GM21367 (cell line): ENCODE measurements at regions not wholly inside any gene's neighbourhood (a gene's known extent, or its start where the extent isn't known, plus 50 kb on each side); places are given as distances from the start of the nearest gene placed in this dataset.

ENCODE experiments used
- ATAC-seq: cut with Tn5 transposase; IDR thresholded peaks from one replicate; pipeline ENCODE4 v1.9.1; 2021; ENCODE audit not compliant: unreplicated experiment

GRCh38 chr17:79298799-79299198 lies 224.2 kb downstream of the ENGASE start:
- no peak for ATAC-seq

DNA sequence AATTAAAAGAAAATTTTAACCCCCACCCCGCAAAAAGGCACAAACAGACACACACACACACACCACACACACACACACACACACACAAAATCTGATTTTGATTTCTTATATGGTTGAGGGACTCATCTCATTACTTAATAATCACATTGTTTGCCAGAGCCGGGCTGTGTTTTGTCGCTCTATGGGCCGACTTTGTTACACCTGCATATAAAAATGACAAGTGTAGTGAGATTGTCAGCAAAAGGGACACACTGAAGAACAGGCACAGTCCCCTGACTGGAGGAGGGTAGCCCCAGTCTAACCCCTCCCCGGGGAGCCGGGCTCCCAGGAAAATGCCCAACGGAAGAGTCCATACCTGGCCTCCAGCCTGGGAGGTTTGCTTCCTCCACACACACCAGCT lies 221.6 kb downstream of the ENGASE start:
- no peak for ATAC-seq

DNA sequence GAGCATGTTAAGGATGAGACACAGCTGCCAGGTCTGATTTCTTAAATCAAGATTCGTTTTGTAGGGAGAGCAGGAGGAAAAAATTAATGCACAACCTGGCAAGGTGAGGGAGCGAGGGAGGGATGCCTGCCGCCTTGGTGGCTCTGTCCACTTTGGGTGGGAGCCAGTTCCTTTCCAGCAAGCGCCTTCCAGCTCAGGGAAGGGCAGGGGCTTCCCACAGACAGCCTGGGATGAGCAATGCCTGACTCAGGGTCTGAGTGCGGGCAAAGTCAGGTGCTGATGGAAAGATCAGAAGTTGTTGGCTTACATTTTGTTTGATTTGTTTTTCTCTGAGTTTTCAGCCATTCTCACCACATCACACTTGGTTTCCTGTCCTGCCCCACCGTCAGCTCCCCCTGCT lies 220.7 kb downstream of the ENGASE start:
- ATAC-seq = no peak

- ATAC-seq = no peak
Observed at GRCh38 chr17:79294459-79295071, 219.9 kb downstream of the ENGASE start.

DNA sequence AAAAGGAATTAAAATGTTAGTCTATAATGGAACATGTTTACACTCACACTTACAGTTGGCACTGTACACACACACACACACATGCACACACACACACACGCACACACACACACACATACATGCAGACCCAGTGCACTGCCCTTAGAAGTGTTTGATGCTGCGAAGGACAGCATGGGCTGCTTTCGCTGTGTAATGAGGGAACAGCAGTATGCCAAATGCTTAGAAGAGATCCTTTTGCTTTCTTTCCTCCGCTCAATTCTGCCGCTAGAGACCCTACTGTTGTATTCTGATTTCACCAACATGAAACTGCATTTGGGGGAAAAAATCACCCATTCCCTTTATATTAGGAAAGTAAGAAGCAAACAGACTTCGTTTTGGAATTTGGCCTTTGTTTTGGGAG lies 217.9 kb downstream of the ENGASE start:
- ATAC-seq = no peak

DNA sequence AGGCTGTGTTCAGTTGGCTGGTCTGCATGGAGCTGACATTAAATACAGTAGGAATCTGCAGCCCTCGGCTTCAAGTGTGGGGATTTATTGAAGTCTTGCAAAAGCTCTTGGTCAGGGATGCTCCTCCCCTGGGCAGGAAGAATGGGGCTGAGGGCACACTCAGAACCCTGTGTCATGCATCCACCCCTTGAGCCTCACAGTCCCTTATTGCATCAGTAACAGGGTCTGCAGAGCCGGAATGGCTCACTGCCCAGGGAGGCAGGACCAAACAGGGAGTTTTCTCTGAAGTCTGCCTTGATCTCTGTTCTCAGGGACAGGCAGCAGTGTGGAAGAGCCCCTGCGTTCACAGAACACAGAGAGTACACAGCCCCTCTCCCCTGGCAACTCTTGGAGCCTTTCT lies 216.8 kb downstream of the ENGASE start:
- ATAC-seq = no peak

- no peak for ATAC-seq
Observed at GRCh38 chr17:79290726-79291125, 216.1 kb downstream of the ENGASE start.

- no peak for ATAC-seq
Observed at GRCh38 chr17:79288950-79289349, 214.3 kb downstream of the ENGASE start.

DNA sequence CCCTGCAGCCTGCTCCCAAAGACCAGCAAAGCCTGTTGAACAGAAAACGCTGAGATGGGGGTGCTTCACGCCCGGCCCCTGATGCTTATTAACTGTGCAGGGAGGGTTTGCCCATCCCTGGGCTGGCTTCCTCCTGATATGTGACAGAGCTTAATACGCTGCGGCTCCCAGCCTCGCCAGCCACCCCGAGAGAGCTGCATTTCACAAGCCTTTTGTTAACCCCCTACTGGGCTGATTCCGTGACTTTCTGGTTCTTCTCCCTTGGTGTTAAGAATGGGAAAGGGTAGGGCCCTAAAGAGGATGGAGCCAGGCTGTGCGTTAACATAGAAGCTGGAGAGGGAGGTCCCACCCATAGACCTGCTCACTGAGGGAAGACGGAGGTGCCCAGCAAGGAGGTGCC lies 211.8 kb downstream of the ENGASE start:
- no peak for ATAC-seq

GRCh38 chr17:79285973-79286372 lies 211.3 kb downstream of the ENGASE start:
- no peak for ATAC-seq

DNA sequence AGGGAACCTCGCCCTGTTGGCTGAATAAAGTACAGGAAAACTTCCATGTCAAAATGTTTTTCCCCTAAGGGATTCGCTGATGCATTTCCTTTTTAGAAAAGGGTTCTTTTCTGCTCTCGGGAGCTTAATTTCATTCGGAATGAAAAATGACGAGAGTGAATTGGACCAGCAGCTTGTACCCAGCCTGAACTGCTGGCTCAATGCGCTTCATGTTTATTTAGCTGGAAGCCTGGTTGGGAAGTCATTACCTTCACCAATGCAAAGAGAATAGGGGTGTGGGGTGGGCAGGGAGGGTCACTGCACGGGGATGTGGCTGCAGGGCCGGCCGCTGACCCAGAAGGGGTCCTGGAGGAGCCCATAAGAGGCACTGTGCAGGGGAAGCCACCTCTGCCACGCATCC lies 207.7 kb downstream of the ENGASE start:
- ATAC-seq = no peak

DNA sequence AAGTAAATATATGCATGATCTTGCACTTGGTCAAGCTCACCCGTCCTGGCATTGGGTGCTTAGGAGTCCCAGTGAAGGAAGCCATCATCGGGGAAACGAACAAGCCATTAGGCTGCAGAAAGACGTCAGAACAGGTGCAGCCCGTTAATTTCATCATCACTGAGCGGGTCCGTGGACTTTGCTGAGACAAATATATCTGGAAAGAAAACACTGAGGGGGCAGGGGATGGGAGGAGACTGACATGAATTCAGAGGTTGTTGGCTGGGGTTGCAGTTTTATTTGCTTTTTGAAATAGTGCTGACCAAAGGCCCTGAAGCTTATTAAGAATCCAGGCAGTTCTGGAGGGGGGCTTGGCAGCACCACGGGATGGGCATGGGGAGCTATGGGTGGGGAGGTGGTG lies 207.2 kb downstream of the ENGASE start:
- ATAC-seq = no peak

- no peak for ATAC-seq
Observed at GRCh38 chr17:79280866-79281572, 206.4 kb downstream of the ENGASE start.

DNA sequence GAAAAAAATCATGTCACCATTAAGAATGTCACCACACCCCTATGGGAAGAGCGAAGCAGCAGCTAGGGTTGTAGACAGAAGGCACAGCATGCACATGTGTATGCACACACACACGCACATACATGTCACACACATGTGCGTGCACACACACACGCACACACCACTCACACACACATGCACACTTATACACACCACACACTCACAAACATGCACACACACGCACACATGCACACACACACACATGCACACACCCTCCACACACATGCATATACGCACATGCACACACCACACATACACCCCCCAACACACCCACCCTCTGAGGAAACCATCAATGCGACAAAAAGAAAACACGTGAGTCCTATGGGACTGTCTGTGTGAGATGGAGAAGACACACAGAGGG lies 205.4 kb downstream of the ENGASE start:
- ATAC-seq = no peak

- no peak for ATAC-seq
Observed at GRCh38 chr17:79279320-79279719, 204.7 kb downstream of the ENGASE start.

GRCh38 chr17:79276821-79277220 lies 202.2 kb downstream of the ENGASE start:
- no peak for ATAC-seq

- ATAC-seq = no peak
Observed at GRCh38 chr17:79273660-79274059, 199.0 kb downstream of the ENGASE start.

GRCh38 chr17:79272666-79273219 lies 198.1 kb downstream of the ENGASE start:
- no peak for ATAC-seq

- ATAC-seq = no peak
Observed at GRCh38 chr17:79272220-79272619, 197.6 kb downstream of the ENGASE start.

GRCh38 chr17:79269620-79270019 lies 195.0 kb downstream of the ENGASE start:
- ATAC-seq = no peak

GRCh38 chr17:79263191-79263590 lies 188.6 kb downstream of the ENGASE start:
- no peak for ATAC-seq

DNA sequence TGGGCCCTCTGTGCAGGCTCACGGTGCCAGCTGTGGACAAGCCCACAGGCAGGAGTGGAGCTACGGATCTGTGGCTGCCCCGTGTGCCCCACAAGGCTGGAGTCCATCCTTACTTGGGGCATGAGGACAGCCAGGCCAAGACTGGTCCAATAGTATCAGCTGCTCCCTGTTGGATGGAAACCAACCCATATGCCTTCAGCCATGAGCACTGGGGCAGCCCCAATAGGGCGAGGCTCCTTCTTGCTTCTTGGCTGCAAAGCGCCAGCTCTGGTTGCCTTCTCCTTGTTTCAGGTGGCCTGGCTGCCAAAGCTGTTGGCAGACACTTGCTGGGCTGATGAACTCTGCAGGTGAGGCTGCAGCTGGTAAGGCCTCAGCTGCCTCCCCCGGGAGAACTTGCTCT lies 188.0 kb downstream of the ENGASE start:
- ATAC-seq = no peak
